OCI-LY7 (cell line): ENCODE measurements at regions not wholly inside any gene's neighbourhood (a gene's known extent, or its start where the extent isn't known, plus 50 kb on each side); places are given as distances from the start of the nearest gene placed in this dataset.

ENCODE experiments used
- BruUV-seq: library from RNA; stranded (reverse); fragments of 400-500 nt; replicated peaks from 2 replicates; lab custom pipeline; 2021; lab: Mats Ljungman, UMichigan
- CTCF ChIA-PET: fragments of 300-600 bp; sonication (Branson Sonifier 250); formaldehyde crosslinking; loops from one replicate; lab custom pipeline; 2022; ENCODE audit warnings: antibody characterized with exemption; ENCODE audit not compliant: unreplicated experiment; lab: Charles Lee
- POLR2A ChIA-PET: fragments of 300-600 bp; sonication (Branson Sonifier 250); formaldehyde crosslinking; loops from one replicate; lab custom pipeline; 2022; ENCODE audit warnings: antibody characterized with exemption; lab: Charles Lee
- DNase-seq: peaks from one replicate; pipeline ENCODE4 v3.0.0-alpha.2; 2015; ENCODE audit warnings: low spot score
- H2AFZ ChIP-seq: fragments of 200-600 bp; sonication (generic), shearing (Covaris generic); 2 replicates; pipeline ENCODE4 v1.6.1; 2014; ENCODE audit warnings: mild to moderate bottlenecking, antibody characterized with exemption, low read length, moderate library complexity
- H3K27ac ChIP-seq: fragments of 200-600 bp; sonication (generic); 2 replicates; pipeline ENCODE4 v1.5.1; 2014; ENCODE audit warnings: mixed run types, low read depth, mild to moderate bottlenecking, moderate library complexity, low read length, inconsistent platforms; ENCODE audit not compliant: poor library complexity, severe bottlenecking
- H3K36me3 ChIP-seq: fragments of 200-600 bp; sonication (generic); 2 replicates; pipeline ENCODE4 v1.6.1; 2014; ENCODE audit warnings: mild to moderate bottlenecking, antibody characterized with exemption, low read length, moderate library complexity, mixed read lengths; ENCODE audit not compliant: insufficient read depth
- H3K4me1 ChIP-seq: fragments of 200-600 bp; sonication (generic); 2 replicates; pipeline ENCODE4 v1.5.1; 2014; ENCODE audit warnings: mild to moderate bottlenecking, low read length; ENCODE audit not compliant: insufficient read depth, poor library complexity, severe bottlenecking
- H3K4me2 ChIP-seq: fragments of 200-600 bp; sonication (generic); 2 replicates; pipeline ENCODE4 v1.6.1; 2014; ENCODE audit warnings: mild to moderate bottlenecking, low read length
- H3K4me3 ChIP-seq: fragments of 200-600 bp; sonication (generic); 2 replicates; pipeline ENCODE4 v1.5.1; 2014; ENCODE audit warnings: mild to moderate bottlenecking, low read depth, low read length; ENCODE audit not compliant: poor library complexity, severe bottlenecking
- H3K79me2 ChIP-seq: fragments of 200-600 bp; sonication (generic); 2 replicates; pipeline ENCODE4 v1.6.1; 2016; ENCODE audit warnings: low read depth, mild to moderate bottlenecking, low read length, moderate library complexity, mixed read lengths; ENCODE audit not compliant: insufficient read depth
- H3K9me2 ChIP-seq: fragments of 200-600 bp; sonication (generic); 2 replicates; pipeline ENCODE4 v1.6.1; 2016; ENCODE audit warnings: mild to moderate bottlenecking, low read length, mixed read lengths; ENCODE audit not compliant: insufficient read depth
- H3K9me3 ChIP-seq: fragments of 200-600 bp; sonication (generic); 2 replicates; pipeline ENCODE4 v1.6.1; 2014; ENCODE audit warnings: mild to moderate bottlenecking, mixed run types, low read length, mixed read lengths
- H4K20me1 ChIP-seq: fragments of 200-600 bp; sonication (generic); 2 replicates; pipeline ENCODE4 v1.6.1; 2014; ENCODE audit warnings: mild to moderate bottlenecking, antibody characterized with exemption, low read length, moderate library complexity, mixed read lengths; ENCODE audit not compliant: insufficient read depth
- CTCF ChIP-seq: fragments of 200-600 bp; sonication (generic); conservative IDR thresholded peaks from 2 replicates; pipeline ENCODE4 v1.5.1; 2014; ENCODE audit warnings: mild to moderate bottlenecking, antibody characterized with exemption, low read length, moderate library complexity, mixed read lengths
- EZH2phosphoT487 ChIP-seq: fragments of 200-600 bp; sonication (generic); IDR thresholded peaks from 2 replicates; pipeline ENCODE4 v1.6.1; 2018; ENCODE audit warnings: low read depth, borderline replicate concordance, mild to moderate bottlenecking, mixed run types, antibody characterized with exemption, low read length, moderate library complexity, mixed read lengths
- intact Hi-C: fragments of 100-400 bp; cut with micrococcal nuclease; formaldehyde crosslinking; loops from one replicate; pipeline ENCODE4 v1.10.0; 2022; ENCODE audit not compliant: unreplicated experiment

DNA sequence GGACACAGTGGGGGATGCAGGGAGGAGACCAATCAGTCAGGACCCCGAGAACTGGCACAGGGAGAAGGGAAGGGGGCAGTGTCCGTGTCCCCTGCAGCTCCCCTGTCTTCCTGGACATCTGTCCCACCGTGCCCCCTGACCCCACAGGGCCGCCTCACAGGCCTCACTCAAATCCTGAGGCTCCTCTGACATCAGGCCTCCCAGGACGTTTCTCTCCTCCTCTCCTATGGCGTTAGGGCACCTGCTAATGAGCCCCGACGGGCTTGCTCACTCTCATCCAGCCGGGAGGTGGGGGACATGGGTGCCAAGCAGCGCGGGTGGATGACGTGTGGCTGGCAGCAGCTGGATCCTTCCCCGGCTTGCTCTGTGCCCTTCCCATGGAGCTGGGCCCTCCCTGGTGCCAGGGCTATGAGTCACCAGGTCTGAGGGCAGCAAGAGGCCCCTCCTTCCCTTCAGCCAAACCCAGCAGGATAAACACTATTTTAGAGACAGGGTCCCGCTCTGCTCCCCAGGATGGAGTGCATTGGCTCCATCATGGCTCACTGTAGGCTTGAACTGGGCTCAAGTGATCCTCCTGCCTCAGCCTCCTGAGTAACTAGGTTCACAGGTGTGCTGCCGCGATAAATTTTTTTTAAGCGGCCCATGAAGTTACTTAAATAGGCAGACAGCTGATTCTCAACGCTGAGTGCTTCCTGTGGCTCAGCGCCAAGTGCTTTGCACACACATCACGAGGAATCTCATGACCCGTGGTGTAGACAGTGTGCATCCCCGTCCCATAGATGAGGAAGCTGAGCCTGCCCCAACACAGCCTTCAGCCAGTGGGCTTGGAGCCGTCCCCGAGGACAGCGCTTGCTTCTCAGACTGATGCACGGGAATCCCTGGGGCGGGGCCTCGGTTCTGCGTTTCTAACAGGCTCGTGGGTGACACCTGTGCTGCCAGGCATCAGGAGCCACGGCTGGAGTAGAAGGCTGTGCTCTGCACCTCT is 64.5 kb upstream of the HDAC4 start:
- Histone ChIP-seq H3K4me2 (no peak overlapping the region), H4K20me1 (no peaks in the 10 kb centered on the region), H3K9me3 (no peaks in the 10 kb centered on the region), H3K4me3 (no peak overlapping the region), H3K4me1 (no peaks in the 10 kb centered on the region), H2AFZ (no peak overlapping the region), H3K79me2 (no peaks in the 10 kb centered on the region), H3K27ac (no peak overlapping the region), H3K36me3 (no peaks in the 10 kb centered on the region), H3K9me2 (no peaks in the 10 kb centered on the region)
- ChIA-PET POLR2A (interaction anchor here (0.5 kb wide), 1 partner anchor 39 kb away, joined by 3 read pairs; no protein-coding TSS in a partner anchor), CTCF (no interaction called here)
- TF ChIP-seq CTCF = no peak
- TF ChIP-seq EZH2phosphoT487 = no peak
- DNase-seq = no peak
- intact Hi-C loops = no loop called here
- BruUV-seq = no TSS peak

- Histone ChIP-seq H3K4me3 (no peak overlapping the region), H3K4me1 (no peaks in the 10 kb centered on the region), H4K20me1 (no peaks in the 10 kb centered on the region), H3K36me3 (no peaks in the 10 kb centered on the region), H3K27ac (no peak overlapping the region), H2AFZ (no peak overlapping the region), H3K4me2 (no peak overlapping the region), H3K9me3 (no peaks in the 10 kb centered on the region), H3K9me2 (no peaks in the 10 kb centered on the region), H3K79me2 (no peaks in the 10 kb centered on the region)
- DNase-seq = no peak
- ChIA-PET POLR2A (no interaction called here), CTCF (no interaction called here)
- no TSS peak for BruUV-seq
- intact Hi-C loops = no loop called here
- no peak for TF ChIP-seq CTCF
- TF ChIP-seq EZH2phosphoT487 = no peak
Observed at GRCh38 chr2:239464166-239465016, 63.6 kb upstream of the HDAC4 start.
